ENCODE measurements at regions not wholly inside any gene's neighbourhood (a gene's known extent, or its start where the extent isn't known, plus 50 kb on each side); places are given as distances from the start of the nearest gene placed in this dataset.
"Not testable (repeated sequence)": the region's sequence is repeated elsewhere in the genome, so short reads cannot be mapped to it uniquely, and the experiment has no call there.

DNA sequence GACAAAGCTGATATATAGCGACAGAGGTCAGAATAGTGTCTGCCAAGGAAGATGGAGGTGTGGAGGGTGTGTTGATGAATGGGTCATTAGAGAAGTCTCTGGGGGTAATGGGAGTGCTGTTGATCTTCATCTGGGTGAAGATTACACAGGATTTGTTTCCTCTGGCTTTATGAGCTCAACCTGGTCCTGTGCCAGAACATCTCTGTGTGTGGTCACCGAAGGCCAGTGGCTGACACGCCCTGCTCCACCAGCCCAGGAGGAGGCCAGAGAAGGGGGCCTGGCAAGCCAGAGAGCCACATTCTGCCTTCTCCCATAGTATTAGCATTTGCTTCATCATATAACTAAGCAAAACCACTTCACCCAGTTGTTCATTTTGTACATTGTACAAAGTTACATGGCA lies 121.1 kb downstream of the ZNF621 start:
- peak; percentile 6 for DNase-seq (ENCODE audit: low read depth)

DNA sequence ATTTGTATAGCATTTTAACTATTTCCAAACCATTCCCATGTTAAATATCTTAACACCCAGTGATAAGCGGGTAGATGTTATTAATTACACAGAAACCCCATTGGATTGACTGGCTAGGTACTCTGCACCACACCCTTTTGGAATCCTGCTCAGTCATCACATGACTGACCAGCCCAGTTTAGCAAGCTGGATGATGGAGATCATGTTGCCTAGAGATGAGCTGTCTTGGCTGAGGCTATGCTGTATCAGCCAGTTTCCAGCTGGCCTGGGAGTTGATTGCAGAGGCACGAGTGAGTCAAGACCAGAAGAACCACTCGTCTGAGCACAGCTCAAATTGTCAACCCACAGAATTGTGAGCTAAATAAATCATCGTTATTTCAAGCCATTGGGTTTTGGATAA lies 124.6 kb downstream of the ZNF621 start:
- no peak for DNase-seq (ENCODE audit: low read depth)

GRCh38 chr3:40652072-40652471 lies 127.3 kb downstream of the ZNF621 start:
- DNase-seq (ENCODE audit: low read depth): no peak

DNA sequence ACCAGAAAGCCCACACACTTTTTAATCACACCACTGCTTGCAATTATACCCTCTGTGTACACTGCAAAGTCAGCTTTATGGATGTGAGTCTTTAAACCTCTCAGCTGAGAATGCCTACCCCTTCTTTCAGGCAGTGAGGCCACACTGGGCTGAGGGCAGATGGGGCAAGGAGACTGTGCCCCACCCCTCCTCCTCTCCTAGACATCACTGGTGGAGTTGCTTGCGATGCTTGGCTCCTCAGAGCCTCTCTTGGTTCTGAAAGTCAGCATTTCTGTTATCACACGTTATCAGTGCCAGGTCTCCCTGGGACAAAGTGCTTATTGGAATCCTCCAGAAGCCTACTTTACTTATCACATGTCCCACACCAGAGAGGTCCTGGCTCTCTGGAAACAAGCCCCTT lies 128.2 kb downstream of the ZNF621 start:
- no peak for DNase-seq (ENCODE audit: low read depth)

DNA sequence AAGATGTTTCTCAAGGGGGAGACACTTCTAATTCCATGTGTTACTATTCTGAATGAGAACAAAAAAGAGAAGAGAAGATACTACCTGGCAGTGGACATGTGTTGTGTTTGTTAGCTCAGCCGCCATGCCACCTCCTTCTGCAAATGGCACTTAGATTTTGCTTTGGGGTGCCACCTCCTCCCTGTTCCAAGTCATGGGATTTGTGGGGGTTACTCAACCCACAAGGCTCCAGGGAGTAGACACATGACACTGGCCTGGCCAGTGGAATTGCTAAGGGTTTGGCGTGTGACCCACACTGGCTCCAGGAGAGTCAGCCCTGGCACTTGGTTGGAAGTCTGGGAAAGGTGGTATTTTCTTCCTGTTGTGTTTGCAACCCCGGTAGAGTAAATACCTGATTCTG lies 129.1 kb downstream of the ZNF621 start:
- DNase-seq (ENCODE audit: low read depth): no peak

DNA sequence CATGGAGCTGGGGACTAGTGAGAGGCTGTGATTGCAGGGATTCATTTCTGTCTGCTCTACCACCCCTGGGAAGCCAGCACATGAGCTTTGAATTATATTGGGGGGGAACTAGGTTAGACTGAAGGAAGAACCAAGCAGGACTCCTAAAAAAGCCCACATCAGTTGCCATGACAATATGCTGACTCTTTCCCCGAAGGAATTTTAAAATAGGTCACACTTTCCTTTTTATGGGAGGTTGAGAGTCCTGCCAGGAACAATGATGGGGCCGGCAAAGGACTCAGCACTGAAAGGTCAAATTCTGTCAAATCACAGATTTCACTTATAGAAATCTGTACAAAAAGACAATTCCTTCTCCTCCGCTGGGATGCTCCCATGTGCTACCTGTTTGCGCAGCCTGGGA lies 130.8 kb downstream of the ZNF621 start:
- no peak for DNase-seq (ENCODE audit: low read depth)

DNA sequence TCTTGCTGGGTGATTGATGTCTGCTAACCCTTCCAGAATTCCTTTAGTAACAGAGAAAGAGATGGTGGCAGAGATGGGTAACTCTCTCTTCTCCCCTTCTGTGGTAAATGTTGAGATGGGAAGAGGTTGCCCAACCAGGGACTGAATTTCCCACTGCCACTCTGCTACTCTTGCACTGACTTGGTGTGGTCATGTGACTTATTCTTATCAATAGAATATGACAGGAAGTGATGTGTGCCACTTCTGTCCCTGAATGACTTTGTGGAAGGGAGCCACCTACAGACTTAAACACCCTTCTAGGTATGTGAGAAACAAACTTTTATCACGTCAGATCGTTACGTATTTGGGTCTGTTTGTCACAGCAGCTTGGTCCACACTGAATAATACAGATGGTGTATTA lies 132.9 kb downstream of the ZNF621 start:
- DNase-seq (ENCODE audit: low read depth): no peak

DNA sequence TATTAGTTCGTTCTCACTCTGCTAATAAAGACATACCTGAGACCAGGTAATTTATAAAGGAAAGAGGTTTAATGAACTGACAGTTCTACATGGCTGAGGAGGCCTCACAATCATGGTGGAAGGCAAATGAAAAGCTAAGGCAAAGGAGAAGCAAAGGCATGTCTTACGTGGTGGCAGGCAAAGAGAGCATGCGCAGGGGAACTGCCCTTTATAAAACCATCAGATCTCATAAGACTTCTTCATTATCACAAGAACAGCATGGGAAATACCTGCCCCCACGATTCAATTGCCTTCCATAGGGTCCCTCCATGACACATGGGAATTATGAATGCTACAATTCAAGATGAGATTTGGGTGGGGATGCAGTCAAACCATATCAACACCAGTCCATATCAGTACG lies 133.5 kb downstream of the ZNF621 start:
- no peak for DNase-seq (ENCODE audit: low read depth)

DNA sequence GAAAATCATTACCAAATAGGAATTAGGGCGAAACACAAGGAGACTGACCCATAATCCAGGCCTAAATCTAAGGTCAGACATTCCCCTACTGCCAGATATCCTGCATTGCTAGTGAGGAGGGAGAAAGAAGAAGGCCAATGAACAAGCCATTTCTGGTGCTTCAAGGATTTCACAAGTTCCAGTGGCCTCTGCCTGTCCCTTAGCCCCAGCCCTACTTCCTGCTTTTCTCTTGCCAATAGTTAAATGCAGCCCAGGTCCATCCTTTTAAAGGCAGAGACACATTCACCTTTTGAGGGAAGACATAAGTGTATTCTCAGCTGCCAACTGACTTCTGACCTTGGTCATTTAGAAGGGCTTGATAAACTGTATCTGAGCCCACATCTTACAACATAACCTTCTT lies 135.8 kb downstream of the ZNF621 start:
- DNase-seq (ENCODE audit: low read depth): no peak

DNA sequence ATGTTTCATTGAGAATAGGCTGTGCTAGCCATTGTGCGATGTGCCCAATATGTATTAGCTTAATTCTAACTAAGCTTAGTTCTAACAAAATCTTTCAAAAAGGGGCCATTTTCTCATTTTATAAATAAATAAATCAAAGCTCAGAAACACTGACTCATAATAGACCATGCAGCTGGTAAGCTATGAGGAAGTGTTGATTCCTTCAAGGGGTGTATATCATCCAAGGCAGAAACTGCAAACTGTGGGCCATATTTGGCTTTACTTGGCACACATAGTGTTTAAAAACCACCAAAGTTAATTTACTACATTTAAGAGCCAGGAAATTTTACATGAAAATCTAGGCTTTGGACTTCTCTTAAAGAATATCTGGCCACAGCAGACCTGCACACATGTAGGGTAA lies 136.5 kb downstream of the ZNF621 start:
- no peak for DNase-seq (ENCODE audit: low read depth)

DNA sequence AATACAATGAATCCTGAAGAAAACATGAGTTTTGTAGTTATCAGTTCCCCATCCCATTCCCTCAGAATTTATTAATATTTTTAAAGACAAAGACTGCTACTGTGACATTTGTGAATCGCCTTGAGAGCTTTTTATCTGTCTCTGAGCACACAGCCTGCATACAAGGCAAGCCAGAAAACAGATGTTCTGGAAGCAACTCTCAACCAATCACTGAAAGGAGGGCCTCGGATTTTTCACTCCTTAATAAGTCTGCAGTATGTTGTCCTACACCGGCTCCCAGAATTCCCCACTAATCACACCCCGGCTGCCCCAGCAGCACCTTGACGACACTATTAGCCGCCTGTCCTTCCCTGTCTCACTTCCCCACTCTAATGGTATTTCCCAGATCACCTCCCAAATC lies 138.5 kb downstream of the ZNF621 start:
- no peak for DNase-seq (ENCODE audit: low read depth)

GRCh38 chr3:40669176-40669575 lies 144.4 kb downstream of the ZNF621 start:
- no peak for DNase-seq (ENCODE audit: low read depth)

GRCh38 chr3:40672861-40673260 lies 148.1 kb downstream of the ZNF621 start:
- DNase-seq (ENCODE audit: low read depth): no peak

GRCh38 chr3:40677321-40677720 lies 152.6 kb downstream of the ZNF621 start:
- no peak for DNase-seq (ENCODE audit: low read depth)

DNA sequence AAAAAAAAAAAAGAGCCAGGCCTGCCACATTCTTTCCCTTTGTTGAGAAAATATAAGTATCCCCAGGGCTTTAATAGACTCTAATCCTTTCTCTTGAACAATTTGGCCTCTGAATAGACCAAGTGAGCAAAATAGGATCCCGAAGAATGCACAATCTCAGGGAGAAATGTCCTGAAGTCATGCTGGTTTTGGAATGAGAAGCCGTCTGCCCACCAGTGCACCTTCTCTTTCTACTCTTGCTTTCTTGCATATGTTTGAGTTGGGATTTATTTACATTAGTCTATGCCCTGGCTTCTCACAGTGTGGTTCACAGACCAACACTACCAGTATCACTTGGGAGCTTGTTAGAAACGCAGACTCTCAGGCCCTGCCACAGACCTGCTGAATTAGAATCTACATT lies 153.0 kb downstream of the ZNF621 start:
- DNase-seq (ENCODE audit: low read depth): no peak

DNA sequence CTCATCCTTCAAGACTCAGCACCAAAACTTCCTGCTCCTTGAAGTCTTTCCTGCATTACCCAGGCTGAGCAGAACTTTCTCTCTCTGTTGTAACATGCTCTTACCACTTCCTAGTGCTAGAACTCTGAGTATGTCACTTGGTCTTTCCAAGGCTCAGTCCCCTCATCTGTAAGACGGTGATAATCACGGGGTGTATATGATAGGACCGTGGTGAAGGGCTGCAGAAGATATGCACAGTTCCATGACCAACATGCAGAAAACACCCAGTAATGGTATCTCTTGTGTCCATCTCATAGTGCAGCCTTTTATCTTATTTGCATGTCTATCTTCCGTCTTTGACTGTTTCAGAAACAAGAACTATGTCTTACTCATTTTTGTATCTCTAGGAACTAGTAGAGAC lies 154.5 kb downstream of the ZNF621 start:
- DNase-seq (ENCODE audit: low read depth): no peak

GRCh38 chr3:40680685-40681657 lies 156.2 kb downstream of the ZNF621 start:
- no peak for DNase-seq (ENCODE audit: low read depth)

- DNase-seq (ENCODE audit: low read depth): no peak
Measured at GRCh38 chr3:40681658-40682055, 156.9 kb downstream of the ZNF621 start.

- DNase-seq (ENCODE audit: low read depth): no peak
Measured at GRCh38 chr3:40689837-40690236, 165.1 kb downstream of the ZNF621 start.

DNA sequence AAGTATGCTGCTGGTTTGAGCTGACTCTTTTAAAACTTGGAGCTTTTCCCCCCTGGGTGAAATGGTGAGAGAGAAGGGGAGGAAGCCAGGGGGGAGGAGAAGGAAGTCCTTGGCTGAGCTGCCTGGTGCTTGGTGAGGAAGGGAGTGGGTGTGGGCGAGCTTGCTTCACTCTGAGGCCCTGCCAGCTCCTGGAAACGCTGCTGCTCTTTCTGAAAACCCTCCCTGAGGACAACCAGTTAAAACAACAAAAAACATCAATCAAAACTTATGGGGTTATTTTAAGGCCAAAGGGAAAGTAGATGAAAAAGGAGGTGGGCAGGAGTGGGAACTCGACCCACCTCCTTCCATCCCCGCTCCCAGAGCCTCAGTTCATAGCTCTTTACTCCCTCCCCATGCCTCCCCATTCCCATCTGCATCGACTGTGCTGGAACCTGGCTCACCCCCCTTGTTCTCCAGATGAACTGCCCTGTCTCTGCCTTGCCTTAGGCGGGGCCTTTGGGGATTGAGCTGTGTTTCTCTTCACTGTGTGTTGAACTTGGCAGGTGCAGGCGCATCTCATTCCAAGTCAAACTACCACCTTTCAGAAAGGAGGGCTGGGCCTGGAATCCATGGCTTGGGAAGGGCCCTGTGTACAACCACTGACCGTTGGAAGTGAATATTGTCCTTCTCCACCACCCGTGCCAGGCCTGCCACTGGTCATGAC lies 166.1 kb downstream of the ZNF621 start:
- DNase-seq (ENCODE audit: low read depth): no peak

GRCh38 chr3:40691452-40691861 lies 166.7 kb downstream of the ZNF621 start:
- DNase-seq (ENCODE audit: low read depth): no peak

GRCh38 chr3:40695848-40696247 lies 171.1 kb downstream of the ZNF621 start:
- DNase-seq (ENCODE audit: low read depth): no peak

DNA sequence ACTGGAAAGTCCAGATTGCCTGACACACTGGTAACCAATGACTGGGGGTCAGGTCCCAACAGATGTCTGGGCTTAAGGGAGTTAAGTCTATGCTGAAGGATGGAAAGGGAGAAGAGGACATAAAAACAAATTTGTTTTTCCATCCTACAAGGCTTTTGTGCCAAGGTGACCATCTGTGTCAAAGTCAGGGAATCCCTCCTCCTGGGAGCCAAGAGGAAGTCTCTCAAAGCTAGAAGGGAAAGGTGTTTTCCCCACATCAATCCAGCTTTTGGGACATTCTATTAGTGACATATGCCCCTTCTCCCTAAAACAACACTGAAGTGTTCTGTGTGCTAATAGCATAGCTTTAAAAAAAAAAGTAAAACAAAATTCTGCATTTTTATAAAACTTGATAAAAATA lies 173.9 kb downstream of the ZNF621 start:
- not testable (repeated sequence) for DNase-seq (ENCODE audit: low read depth)
